ENCODE measurements at regions not wholly inside any gene's neighbourhood (a gene's known extent, or its start where the extent isn't known, plus 50 kb on each side); places are given as distances from the start of the nearest gene placed in this dataset.

- H3K4me3 Mint-ChIP-seq, result no peak overlapping the region
- no peaks in the 10 kb centered on the region for H3K4me1 Mint-ChIP-seq
- H3K9me3 Mint-ChIP-seq, result peaks cover 6% of the 10 kb centered on the region
- H3K36me3 Mint-ChIP-seq, result no peaks in the 10 kb centered on the region
- no peaks in the 10 kb centered on the region for H3K27me3 Mint-ChIP-seq
- H3K27ac Mint-ChIP-seq, result no peak overlapping the region
Measured at GRCh38 chr3:1962396-1963088, 136.1 kb upstream of the CNTN4 start.

GRCh38 chr3:1963896-1964295 is 134.8 kb upstream of the CNTN4 start:
- Mint-ChIP-seq H3K4me3 (no peak overlapping the region), H3K27me3 (no peaks in the 10 kb centered on the region), H3K9me3 (peaks cover 2% of the 10 kb centered on the region), H3K4me1 (no peaks in the 10 kb centered on the region), H3K27ac (no peak overlapping the region), H3K36me3 (no peaks in the 10 kb centered on the region)

- Mint-ChIP-seq H3K4me1 (no peaks in the 10 kb centered on the region), H3K4me3 (no peak overlapping the region), H3K9me3 (no peaks in the 10 kb centered on the region), H3K27ac (no peak overlapping the region), H3K27me3 (no peaks in the 10 kb centered on the region), H3K36me3 (no peaks in the 10 kb centered on the region)
Measured at GRCh38 chr3:1967525-1967924, 131.1 kb upstream of the CNTN4 start.

- no peaks in the 10 kb centered on the region for H3K4me1 Mint-ChIP-seq
- peaks cover 1% of the 10 kb centered on the region for H3K9me3 Mint-ChIP-seq
- H3K27ac Mint-ChIP-seq, result no peak overlapping the region
- H3K4me3 Mint-ChIP-seq, result no peak overlapping the region
- no peaks in the 10 kb centered on the region for H3K36me3 Mint-ChIP-seq
- no peaks in the 10 kb centered on the region for H3K27me3 Mint-ChIP-seq
Measured at GRCh38 chr3:1969281-1969680, 129.4 kb upstream of the CNTN4 start.

- Mint-ChIP-seq H3K27ac (no peak overlapping the region), H3K9me3 (peaks cover 13% of the 10 kb centered on the region), H3K4me1 (no peaks in the 10 kb centered on the region), H3K36me3 (no peaks in the 10 kb centered on the region), H3K27me3 (no peaks in the 10 kb centered on the region), H3K4me3 (no peak overlapping the region)
Measured at GRCh38 chr3:1971780-1972179, 126.9 kb upstream of the CNTN4 start.

GRCh38 chr3:1979961-1980615 is 118.6 kb upstream of the CNTN4 start:
- no peaks in the 10 kb centered on the region for H3K36me3 Mint-ChIP-seq
- H3K4me1 Mint-ChIP-seq, result no peaks in the 10 kb centered on the region
- peaks cover 3% of the 10 kb centered on the region for H3K9me3 Mint-ChIP-seq
- no peak overlapping the region for H3K4me3 Mint-ChIP-seq
- no peaks in the 10 kb centered on the region for H3K27me3 Mint-ChIP-seq
- no peak overlapping the region for H3K27ac Mint-ChIP-seq

- H3K36me3 Mint-ChIP-seq, result no peaks in the 10 kb centered on the region
- no peak overlapping the region for H3K27ac Mint-ChIP-seq
- no peak overlapping the region for H3K4me3 Mint-ChIP-seq
- H3K4me1 Mint-ChIP-seq, result no peaks in the 10 kb centered on the region
- H3K27me3 Mint-ChIP-seq, result no peaks in the 10 kb centered on the region
- H3K9me3 Mint-ChIP-seq, result peaks cover 5% of the 10 kb centered on the region
Measured at GRCh38 chr3:1987980-1988379, 110.7 kb upstream of the CNTN4 start.

- H3K27ac Mint-ChIP-seq, result no peak overlapping the region
- H3K27me3 Mint-ChIP-seq, result no peaks in the 10 kb centered on the region
- H3K4me1 Mint-ChIP-seq, result no peaks in the 10 kb centered on the region
- H3K4me3 Mint-ChIP-seq, result no peak overlapping the region
- H3K36me3 Mint-ChIP-seq, result no peaks in the 10 kb centered on the region
- no peaks in the 10 kb centered on the region for H3K9me3 Mint-ChIP-seq
Measured at GRCh38 chr3:1998739-1999138, 99.9 kb upstream of the CNTN4 start.

- no peaks in the 10 kb centered on the region for H3K4me1 Mint-ChIP-seq
- no peak overlapping the region for H3K27ac Mint-ChIP-seq
- no peaks in the 10 kb centered on the region for H3K9me3 Mint-ChIP-seq
- H3K4me3 Mint-ChIP-seq, result no peak overlapping the region
- no peaks in the 10 kb centered on the region for H3K36me3 Mint-ChIP-seq
- H3K27me3 Mint-ChIP-seq, result no peaks in the 10 kb centered on the region
Measured at GRCh38 chr3:2001306-2002108, 97.2 kb upstream of the CNTN4 start.

GRCh38 chr3:2023959-2024358 is 74.7 kb upstream of the CNTN4 start:
- Mint-ChIP-seq H3K27ac (no peak overlapping the region), H3K36me3 (no peaks in the 10 kb centered on the region), H3K9me3 (peaks cover 3% of the 10 kb centered on the region), H3K4me1 (no peaks in the 10 kb centered on the region), H3K27me3 (no peaks in the 10 kb centered on the region), H3K4me3 (no peak overlapping the region)

- peaks cover 7% of the 10 kb centered on the region for H3K9me3 Mint-ChIP-seq
- no peaks in the 10 kb centered on the region for H3K36me3 Mint-ChIP-seq
- no peaks in the 10 kb centered on the region for H3K4me1 Mint-ChIP-seq
- H3K27me3 Mint-ChIP-seq, result no peaks in the 10 kb centered on the region
- H3K4me3 Mint-ChIP-seq, result no peak overlapping the region
- no peak overlapping the region for H3K27ac Mint-ChIP-seq
Measured at GRCh38 chr3:2024713-2025112, 74.0 kb upstream of the CNTN4 start.

GRCh38 chr3:2029559-2029958 is 69.1 kb upstream of the CNTN4 start:
- H3K27ac Mint-ChIP-seq, result no peak overlapping the region
- H3K9me3 Mint-ChIP-seq, result peaks cover 11% of the 10 kb centered on the region
- no peaks in the 10 kb centered on the region for H3K27me3 Mint-ChIP-seq
- H3K4me1 Mint-ChIP-seq, result no peaks in the 10 kb centered on the region
- H3K4me3 Mint-ChIP-seq, result no peak overlapping the region
- no peaks in the 10 kb centered on the region for H3K36me3 Mint-ChIP-seq

GRCh38 chr3:2036076-2036475 is 62.6 kb upstream of the CNTN4 start:
- Mint-ChIP-seq H3K36me3 (no peaks in the 10 kb centered on the region), H3K4me1 (no peaks in the 10 kb centered on the region), H3K27me3 (no peaks in the 10 kb centered on the region), H3K4me3 (no peak overlapping the region), H3K9me3 (no peaks in the 10 kb centered on the region), H3K27ac (no peak overlapping the region)

- H3K4me3 Mint-ChIP-seq, result no peak overlapping the region
- H3K27me3 Mint-ChIP-seq, result no peaks in the 10 kb centered on the region
- no peaks in the 10 kb centered on the region for H3K4me1 Mint-ChIP-seq
- no peaks in the 10 kb centered on the region for H3K36me3 Mint-ChIP-seq
- no peak overlapping the region for H3K27ac Mint-ChIP-seq
- H3K9me3 Mint-ChIP-seq, result no peaks in the 10 kb centered on the region
Measured at GRCh38 chr3:2041931-2042330, 56.7 kb upstream of the CNTN4 start.

Data from activated naive CD4-positive, alpha-beta T cell treated with anti-CD3 and anti-CD28 coated beads, Interleukin-2, amount 50 U/mL, for 24 hours (primary cell).